Karpas-422 (cell line): ENCODE measurements at regions not wholly inside any gene's neighbourhood (a gene's known extent, or its start where the extent isn't known, plus 50 kb on each side); places are given as distances from the start of the nearest gene placed in this dataset.

Experiments used
- DNase-seq: peaks from one replicate; pipeline ENCODE4 v3.0.0-alpha.2; 2015
- H2AFZ ChIP-seq: fragments of 200-600 bp; sonication (generic); 2 replicates; pipeline ENCODE4 v1.6.1; 2014; ENCODE audit warnings: antibody characterized with exemption, low read length, mixed read lengths
- H3K27ac ChIP-seq: fragments of 200-600 bp; sonication (generic); 2 replicates; pipeline ENCODE4 v1.5.1; 2014; ENCODE audit warnings: mild to moderate bottlenecking, low read length, moderate library complexity
- H3K27me3 ChIP-seq: fragments of 200-600 bp; sonication (generic); 2 replicates; pipeline ENCODE4 v1.6.1; 2014; ENCODE audit warnings: low read length, mixed read lengths
- H3K36me3 ChIP-seq: fragments of 200-600 bp; sonication (generic); 2 replicates; pipeline ENCODE4 v1.6.1; 2014; ENCODE audit warnings: low read length, mixed read lengths; ENCODE audit not compliant: insufficient read depth
- H3K4me1 ChIP-seq: fragments of 200-600 bp; sonication (generic); 2 replicates; pipeline ENCODE4 v1.6.1; 2014; ENCODE audit warnings: mild to moderate bottlenecking, low read length, mixed read lengths
- H3K4me2 ChIP-seq: fragments of 200-600 bp; sonication (generic); 2 replicates; pipeline ENCODE4 v1.6.1; 2014; ENCODE audit warnings: low read length, low read depth, mild to moderate bottlenecking; ENCODE audit not compliant: poor library complexity, severe bottlenecking
- H3K4me3 ChIP-seq: fragments of 200-600 bp; sonication (generic); 2 replicates; pipeline ENCODE4 v1.5.1; 2014; ENCODE audit warnings: mild to moderate bottlenecking, antibody characterized with exemption, low read length, mixed read lengths
- H3K79me2 ChIP-seq: fragments of 200-600 bp; sonication (generic); 2 replicates; pipeline ENCODE4 v1.6.1; 2014; ENCODE audit warnings: mild to moderate bottlenecking, low read length, mixed read lengths
- H3K9ac ChIP-seq: fragments of 200-600 bp; sonication (generic); 2 replicates; pipeline ENCODE4 v1.6.0; 2014; ENCODE audit warnings: low read length
- H3K9me2 ChIP-seq: fragments of 200-600 bp; sonication (generic), shearing (Covaris generic); replicated peaks from 2 replicates; pipeline ENCODE4 v1.6.0; 2014; ENCODE audit warnings: mild to moderate bottlenecking, low read length, moderate library complexity; ENCODE audit not compliant: insufficient read depth
- H3K9me3 ChIP-seq: fragments of 300-700, 200-600 bp; sonication (generic); 2 replicates; pipeline ENCODE4 v1.6.1; 2014; ENCODE audit warnings: low read length, mixed read lengths
- H4K20me1 ChIP-seq: fragments of 200-600 bp; sonication (generic); 2 replicates; pipeline ENCODE4 v1.6.1; 2014; ENCODE audit warnings: mild to moderate bottlenecking, antibody characterized with exemption, low read length, low read depth; ENCODE audit not compliant: insufficient read depth

DNA sequence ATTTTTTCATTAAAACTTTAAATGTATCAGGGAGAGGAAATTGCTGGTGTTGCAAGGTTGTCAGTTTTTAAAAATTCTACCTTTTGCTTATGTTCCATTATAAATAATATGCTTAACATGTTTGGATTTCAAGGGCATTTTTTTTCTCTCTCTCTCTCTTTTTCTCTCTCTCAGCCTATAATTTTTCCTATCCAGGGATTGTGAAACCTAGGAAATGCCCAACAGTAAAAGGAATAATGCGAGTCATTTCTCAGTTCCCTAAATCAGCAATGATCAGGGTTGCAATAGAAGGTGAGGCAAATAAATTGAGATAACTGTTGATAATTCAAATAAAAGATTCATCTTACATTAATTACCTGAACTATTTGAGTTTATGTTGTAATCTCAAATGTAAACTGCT is 53.2 kb upstream of the IFNGR1 start:
- Histone ChIP-seq H3K79me2 (no peaks in the 10 kb centered on the region), H4K20me1 (no peaks in the 10 kb centered on the region), H3K4me3 (no peak overlapping the region), H3K27ac (no peak overlapping the region), H3K9me2 (no peaks in the 10 kb centered on the region), H3K4me2 (no peak overlapping the region), H3K9ac (no peak overlapping the region), H2AFZ (no peak overlapping the region), H3K27me3 (no peaks in the 10 kb centered on the region), H3K4me1 (peaks cover 12% of the 10 kb centered on the region; the same call in 1 of the 2 replicates), H3K9me3 (no peaks in the 10 kb centered on the region), H3K36me3 (no peaks in the 10 kb centered on the region)
- DNase-seq = no peak

DNA sequence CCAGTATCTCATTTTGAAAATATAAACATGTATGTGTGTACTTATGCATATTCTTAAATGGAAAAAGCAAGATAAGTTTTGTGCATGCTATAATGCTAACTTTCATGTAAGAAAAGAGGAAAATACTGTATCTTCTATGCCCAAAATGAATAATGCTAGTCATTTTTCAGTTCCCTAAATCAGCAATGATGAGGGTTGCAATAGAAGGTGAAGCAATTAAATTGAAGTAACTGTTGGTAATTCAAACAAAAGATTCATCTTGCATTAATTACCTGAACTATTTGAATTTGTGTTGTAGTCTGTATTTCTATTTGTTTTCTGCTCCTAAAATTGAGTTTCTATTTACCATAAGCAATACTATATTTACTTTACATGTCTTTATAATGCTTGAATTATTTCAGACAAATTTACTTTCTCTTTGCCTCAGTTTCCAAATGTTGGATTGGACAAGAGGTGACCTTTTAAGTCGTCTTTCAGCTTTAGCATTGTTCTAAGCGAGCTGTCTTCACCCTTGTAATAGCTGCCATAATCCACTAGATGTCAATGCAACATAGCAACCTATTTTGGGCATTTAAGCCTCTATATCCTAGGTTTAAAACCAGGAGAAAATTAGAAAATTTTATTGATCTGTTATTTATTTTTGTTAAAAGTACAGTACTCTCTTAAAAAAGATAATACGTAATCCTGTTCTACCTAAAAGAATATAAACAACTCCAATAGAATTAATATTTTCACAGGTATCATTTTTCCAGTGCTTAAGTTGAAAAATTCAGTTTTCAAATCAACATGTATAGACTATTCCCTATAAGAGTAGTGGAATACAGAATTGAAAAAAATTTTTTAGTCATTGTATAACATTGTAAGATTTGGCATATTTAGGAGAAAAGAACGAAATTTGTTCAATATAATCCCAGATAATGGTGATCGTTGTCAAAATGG is 52.3 kb upstream of the IFNGR1 start:
- Histone ChIP-seq H3K27ac (no peak overlapping the region), H3K4me1 (peaks cover 12% of the 10 kb centered on the region; the same call in 1 of the 2 replicates), H3K79me2 (no peaks in the 10 kb centered on the region), H2AFZ (no peak overlapping the region), H4K20me1 (no peaks in the 10 kb centered on the region), H3K4me3 (no peak overlapping the region), H3K4me2 (no peak overlapping the region), H3K9ac (no peak overlapping the region), H3K9me3 (no peaks in the 10 kb centered on the region), H3K36me3 (no peaks in the 10 kb centered on the region), H3K27me3 (no peaks in the 10 kb centered on the region), H3K9me2 (no peaks in the 10 kb centered on the region)
- DNase-seq = peak; percentile 83

DNA sequence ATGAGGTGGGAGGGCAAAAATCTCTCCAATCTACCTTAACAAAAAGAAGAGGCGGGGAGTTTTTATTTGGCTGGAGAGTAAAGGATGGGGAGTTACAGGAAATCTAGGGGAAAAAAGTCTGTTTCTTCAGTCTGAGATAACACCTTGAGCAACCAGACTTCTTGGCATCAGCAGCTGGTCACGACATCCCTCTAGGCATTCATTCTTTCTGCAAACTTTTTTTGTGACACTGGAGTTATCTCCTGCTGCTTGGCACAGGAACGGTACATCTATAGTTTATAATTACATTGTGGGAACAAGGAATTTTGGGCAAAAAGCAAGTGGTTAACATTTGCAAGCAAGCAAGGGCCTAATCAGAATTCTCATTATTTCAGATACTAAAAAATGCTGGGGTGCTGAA is 50.6 kb upstream of the IFNGR1 start:
- no peaks in the 10 kb centered on the region for H3K9me2 ChIP-seq
- H3K27ac ChIP-seq = no peak overlapping the region
- no peak overlapping the region for H2AFZ ChIP-seq
- H3K9me3 ChIP-seq = no peaks in the 10 kb centered on the region
- no peak overlapping the region for H3K9ac ChIP-seq
- H3K4me2 ChIP-seq = no peak overlapping the region
- no peak overlapping the region for H3K4me3 ChIP-seq
- no peaks in the 10 kb centered on the region for H3K27me3 ChIP-seq
- H3K4me1 ChIP-seq = peaks cover 9% of the 10 kb centered on the region
- H3K79me2 ChIP-seq = no peaks in the 10 kb centered on the region
- no peak for DNase-seq
- no peaks in the 10 kb centered on the region for H4K20me1 ChIP-seq
- no peaks in the 10 kb centered on the region for H3K36me3 ChIP-seq

DNA sequence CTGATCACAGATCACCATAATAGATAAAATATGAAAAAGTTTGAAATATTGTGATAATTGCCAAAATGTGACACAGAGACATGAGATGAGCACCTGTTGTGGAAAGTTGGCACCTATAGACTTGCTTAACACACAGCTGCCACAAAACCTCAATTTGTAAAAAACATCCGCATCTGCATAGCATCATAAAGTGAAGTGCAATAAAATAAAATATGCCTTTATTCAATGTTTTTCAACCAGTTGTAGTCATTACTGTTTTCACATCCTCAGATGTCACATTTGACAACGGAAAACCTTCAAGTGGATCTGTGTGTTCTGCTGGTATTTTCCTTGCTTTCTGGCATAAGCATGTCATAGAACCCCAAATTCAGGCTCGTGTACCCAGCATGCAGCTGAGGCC is 50.2 kb upstream of the IFNGR1 start:
- H3K4me1 ChIP-seq = peaks cover 14% of the 10 kb centered on the region
- H3K4me3 ChIP-seq = no peak overlapping the region
- no peaks in the 10 kb centered on the region for H3K79me2 ChIP-seq
- no peaks in the 10 kb centered on the region for H3K27me3 ChIP-seq
- H3K9me3 ChIP-seq = no peaks in the 10 kb centered on the region
- H3K9me2 ChIP-seq = no peaks in the 10 kb centered on the region
- no peak for DNase-seq
- H2AFZ ChIP-seq = no peak overlapping the region
- no peak overlapping the region for H3K4me2 ChIP-seq
- H3K36me3 ChIP-seq = no peaks in the 10 kb centered on the region
- H3K9ac ChIP-seq = no peak overlapping the region
- no peaks in the 10 kb centered on the region for H4K20me1 ChIP-seq
- H3K27ac ChIP-seq = no peak overlapping the region
